OCI-LY7 (cell line): ENCODE measurements at regions not wholly inside any gene's neighbourhood (a gene's known extent, or its start where the extent isn't known, plus 50 kb on each side); places are given as distances from the start of the nearest gene placed in this dataset.

Experiments
- BruUV-seq: library from RNA; stranded (reverse); fragments of 400-500 nt; replicated peaks from 2 replicates; lab custom pipeline; 2021; lab: Mats Ljungman, UMichigan
- CTCF ChIA-PET: fragments of 300-600 bp; sonication (Branson Sonifier 250); formaldehyde crosslinking; loops from one replicate; lab custom pipeline; 2022; ENCODE audit warnings: antibody characterized with exemption; ENCODE audit not compliant: unreplicated experiment; lab: Charles Lee
- POLR2A ChIA-PET: fragments of 300-600 bp; sonication (Branson Sonifier 250); formaldehyde crosslinking; loops from one replicate; lab custom pipeline; 2022; ENCODE audit warnings: antibody characterized with exemption; lab: Charles Lee
- DNase-seq: peaks from one replicate; pipeline ENCODE4 v3.0.0-alpha.2; 2015; ENCODE audit warnings: low spot score
- H2AFZ ChIP-seq: fragments of 200-600 bp; sonication (generic), shearing (Covaris generic); 2 replicates; pipeline ENCODE4 v1.6.1; 2014; ENCODE audit warnings: mild to moderate bottlenecking, antibody characterized with exemption, low read length, moderate library complexity
- H3K27ac ChIP-seq: fragments of 200-600 bp; sonication (generic); 2 replicates; pipeline ENCODE4 v1.5.1; 2014; ENCODE audit warnings: mixed run types, low read depth, mild to moderate bottlenecking, moderate library complexity, low read length, inconsistent platforms; ENCODE audit not compliant: poor library complexity, severe bottlenecking
- H3K36me3 ChIP-seq: fragments of 200-600 bp; sonication (generic); 2 replicates; pipeline ENCODE4 v1.6.1; 2014; ENCODE audit warnings: mild to moderate bottlenecking, antibody characterized with exemption, low read length, moderate library complexity, mixed read lengths; ENCODE audit not compliant: insufficient read depth
- H3K4me1 ChIP-seq: fragments of 200-600 bp; sonication (generic); 2 replicates; pipeline ENCODE4 v1.5.1; 2014; ENCODE audit warnings: mild to moderate bottlenecking, low read length; ENCODE audit not compliant: insufficient read depth, poor library complexity, severe bottlenecking
- H3K4me2 ChIP-seq: fragments of 200-600 bp; sonication (generic); 2 replicates; pipeline ENCODE4 v1.6.1; 2014; ENCODE audit warnings: mild to moderate bottlenecking, low read length
- H3K4me3 ChIP-seq: fragments of 200-600 bp; sonication (generic); 2 replicates; pipeline ENCODE4 v1.5.1; 2014; ENCODE audit warnings: mild to moderate bottlenecking, low read depth, low read length; ENCODE audit not compliant: poor library complexity, severe bottlenecking
- H3K79me2 ChIP-seq: fragments of 200-600 bp; sonication (generic); 2 replicates; pipeline ENCODE4 v1.6.1; 2016; ENCODE audit warnings: low read depth, mild to moderate bottlenecking, low read length, moderate library complexity, mixed read lengths; ENCODE audit not compliant: insufficient read depth
- H3K9me2 ChIP-seq: fragments of 200-600 bp; sonication (generic); 2 replicates; pipeline ENCODE4 v1.6.1; 2016; ENCODE audit warnings: mild to moderate bottlenecking, low read length, mixed read lengths; ENCODE audit not compliant: insufficient read depth
- H3K9me3 ChIP-seq: fragments of 200-600 bp; sonication (generic); 2 replicates; pipeline ENCODE4 v1.6.1; 2014; ENCODE audit warnings: mild to moderate bottlenecking, mixed run types, low read length, mixed read lengths
- H4K20me1 ChIP-seq: fragments of 200-600 bp; sonication (generic); 2 replicates; pipeline ENCODE4 v1.6.1; 2014; ENCODE audit warnings: mild to moderate bottlenecking, antibody characterized with exemption, low read length, moderate library complexity, mixed read lengths; ENCODE audit not compliant: insufficient read depth
- CTCF ChIP-seq: fragments of 200-600 bp; sonication (generic); conservative IDR thresholded peaks from 2 replicates; pipeline ENCODE4 v1.5.1; 2014; ENCODE audit warnings: mild to moderate bottlenecking, antibody characterized with exemption, low read length, moderate library complexity, mixed read lengths
- EZH2phosphoT487 ChIP-seq: fragments of 200-600 bp; sonication (generic); IDR thresholded peaks from 2 replicates; pipeline ENCODE4 v1.6.1; 2018; ENCODE audit warnings: low read depth, borderline replicate concordance, mild to moderate bottlenecking, mixed run types, antibody characterized with exemption, low read length, moderate library complexity, mixed read lengths
- intact Hi-C: fragments of 100-400 bp; cut with micrococcal nuclease; formaldehyde crosslinking; loops from one replicate; pipeline ENCODE4 v1.10.0; 2022; ENCODE audit not compliant: unreplicated experiment

DNA sequence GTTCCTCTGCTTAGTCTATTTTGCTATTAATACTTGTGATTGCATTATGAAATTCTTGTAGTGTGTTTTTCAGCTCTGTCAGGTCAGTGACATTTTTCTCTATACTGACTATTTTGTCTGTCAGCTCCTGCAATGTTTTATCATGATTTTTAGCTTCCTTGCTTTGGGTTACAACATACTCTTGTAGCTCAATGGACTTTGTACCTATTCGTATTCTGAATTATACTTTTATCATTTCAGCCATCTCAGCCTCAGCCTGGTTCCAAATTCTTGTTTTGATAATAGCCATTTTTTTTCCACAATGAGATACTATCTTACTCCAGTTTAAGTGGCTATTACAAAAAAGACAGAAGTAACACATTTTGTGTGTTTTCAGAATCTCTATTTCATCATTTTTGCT, 204.2 kb upstream of the ONECUT1 start:
- CTCF ChIA-PET, result no interaction called here
- no peaks in the 10 kb centered on the region for H3K9me3 ChIP-seq
- H3K4me2 ChIP-seq, result no peak overlapping the region
- no peaks in the 10 kb centered on the region; the same call in 1 of the 2 replicates for H3K9me2 ChIP-seq
- H4K20me1 ChIP-seq, result no peaks in the 10 kb centered on the region
- TF ChIP-seq CTCF, result no peak
- TF ChIP-seq EZH2phosphoT487, result no peak
- no peak overlapping the region for H2AFZ ChIP-seq
- intact Hi-C loops, result no loop called here
- no peak overlapping the region for H3K4me3 ChIP-seq
- H3K4me1 ChIP-seq, result no peaks in the 10 kb centered on the region
- no peaks in the 10 kb centered on the region for H3K79me2 ChIP-seq
- BruUV-seq, result no TSS peak
- H3K27ac ChIP-seq, result no peak overlapping the region
- H3K36me3 ChIP-seq, result no peaks in the 10 kb centered on the region
- POLR2A ChIA-PET, result no interaction called here
- DNase-seq, result no peak

DNA sequence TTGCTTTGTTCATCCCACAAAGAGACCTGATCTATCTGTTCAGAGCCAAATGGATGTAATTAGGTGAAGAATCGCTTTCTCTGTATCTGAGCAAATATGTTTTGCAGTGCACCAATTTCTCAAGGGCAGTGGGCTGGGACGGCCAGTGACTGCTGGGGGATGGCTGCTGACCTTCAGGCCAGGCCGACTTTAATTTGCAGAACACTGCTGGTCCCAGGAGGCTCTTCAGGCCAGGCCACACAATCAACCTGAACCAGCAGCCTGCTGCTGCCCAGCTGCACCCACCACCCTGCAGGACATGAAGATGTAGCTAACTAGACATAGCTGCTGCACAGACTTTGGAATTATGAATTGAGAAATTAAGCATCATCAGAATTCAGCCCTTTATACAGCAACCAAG, 194.4 kb upstream of the ONECUT1 start:
- Histone ChIP-seq H3K4me2 (no peak overlapping the region), H3K36me3 (no peaks in the 10 kb centered on the region), H3K9me2 (no peaks in the 10 kb centered on the region), H4K20me1 (no peaks in the 10 kb centered on the region), H3K27ac (no peak overlapping the region), H2AFZ (no peak overlapping the region), H3K9me3 (no peaks in the 10 kb centered on the region), H3K4me3 (no peak overlapping the region), H3K4me1 (no peaks in the 10 kb centered on the region), H3K79me2 (no peaks in the 10 kb centered on the region)
- no TSS peak for BruUV-seq
- no peak for DNase-seq
- intact Hi-C loops, result no loop called here
- CTCF ChIA-PET, result no interaction called here
- TF ChIP-seq CTCF, result no peak
- TF ChIP-seq EZH2phosphoT487, result no peak
- POLR2A ChIA-PET, result no interaction called here

DNA sequence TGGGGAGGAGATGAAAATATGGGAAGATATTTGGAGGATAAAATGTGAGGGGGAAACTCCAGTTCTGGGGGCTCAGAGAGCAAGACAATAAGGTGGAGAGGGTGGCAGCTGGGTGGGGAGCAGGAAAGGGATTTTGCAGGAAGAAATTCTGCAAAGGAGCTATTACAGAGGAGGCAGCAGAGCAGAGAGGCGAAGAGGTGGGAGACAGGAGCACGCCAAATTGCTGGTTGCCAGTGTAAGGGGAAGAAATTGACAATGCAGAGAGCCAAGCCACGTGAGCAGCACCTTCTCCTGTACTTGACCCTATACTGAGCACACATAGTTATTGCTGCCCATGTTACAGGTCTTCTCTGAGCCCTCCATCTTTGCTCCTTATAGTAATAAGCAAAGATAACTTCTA, 190.3 kb upstream of the ONECUT1 start:
- Histone ChIP-seq H3K79me2 (no peaks in the 10 kb centered on the region), H3K36me3 (no peaks in the 10 kb centered on the region), H2AFZ (peak overlapping the region; percentile 32; the same call in 1 of the 2 replicates), H3K9me3 (no peaks in the 10 kb centered on the region), H4K20me1 (no peaks in the 10 kb centered on the region), H3K4me2 (peak overlapping the region; percentile 35; the same call in 1 of the 2 replicates), H3K4me3 (no peak overlapping the region), H3K4me1 (no peaks in the 10 kb centered on the region), H3K27ac (no peak overlapping the region), H3K9me2 (no peaks in the 10 kb centered on the region)
- no peak for DNase-seq
- TF ChIP-seq CTCF (no peak), EZH2phosphoT487 (no peak)
- intact Hi-C loops, result no loop called here
- BruUV-seq, result no TSS peak
- POLR2A ChIA-PET, result interaction anchor here (0.7 kb wide), 1 partner anchor 55 kb away, joined by 4 read pairs; no protein-coding TSS in a partner anchor
- CTCF ChIA-PET, result no interaction called here
